ENCODE measurements at regions not wholly inside any gene's neighbourhood (a gene's known extent, or its start where the extent isn't known, plus 50 kb on each side); places are given as distances from the start of the nearest gene placed in this dataset.
"Not testable (repeated sequence)": the region's sequence is repeated elsewhere in the genome, so short reads cannot be mapped to it uniquely, and the experiment has no call there.

DNA sequence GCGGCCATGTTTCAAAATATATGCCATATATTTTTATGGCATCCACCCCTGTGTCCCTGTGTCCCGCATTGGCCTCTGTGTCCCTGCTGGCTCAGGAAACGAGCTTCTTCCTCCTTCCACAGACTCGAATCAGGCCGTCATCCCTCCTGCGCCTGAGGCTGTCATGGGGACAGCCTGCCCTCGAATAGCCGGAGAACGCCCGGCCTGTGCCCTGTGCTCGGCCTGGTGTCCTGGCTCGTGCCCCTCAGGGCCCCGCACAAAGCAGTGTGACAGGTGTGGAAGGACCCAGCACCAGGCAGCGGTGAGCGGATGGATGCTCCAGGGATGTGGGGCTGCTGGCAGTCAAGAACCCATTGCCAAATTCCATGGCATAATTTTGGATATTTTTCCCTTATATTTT is 1500.0 kb downstream of the FOXD4L5 start:
- peaks cover 22% of the 10 kb centered on the region for H3K9me3 Mint-ChIP-seq
- DNase-seq (ENCODE audit: low spot score in 2 of 2, unreplicated experiment in 2 of 2); H3K36me3 Mint-ChIP-seq; H3K4me3 Mint-ChIP-seq; H3K4me1 Mint-ChIP-seq; H3K27me3 Mint-ChIP-seq (ENCODE audit: low read depth); H3K27ac Mint-ChIP-seq: not testable (repeated sequence)

DNA sequence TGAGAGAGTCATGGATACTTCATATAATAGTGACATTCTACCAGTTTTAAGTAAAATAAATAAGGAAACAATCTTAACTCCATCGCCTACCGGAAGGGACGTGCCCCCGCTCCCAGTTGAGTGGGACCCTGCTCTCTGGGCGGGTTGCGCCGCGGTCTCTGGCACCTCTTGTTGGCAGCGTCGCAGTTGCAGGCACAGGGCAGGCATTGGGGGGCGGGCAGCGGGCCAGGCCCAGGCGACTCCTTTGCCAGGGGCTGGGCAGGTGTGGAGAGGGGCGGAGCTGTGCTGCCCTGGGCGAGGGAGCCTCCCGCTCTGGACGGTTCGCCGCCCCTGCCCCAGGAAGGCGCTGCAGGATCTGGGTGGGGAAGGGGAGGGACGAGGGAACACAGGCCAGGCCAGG is 1500.6 kb downstream of the FOXD4L5 start:
- H3K4me1 Mint-ChIP-seq; DNase-seq (ENCODE audit: low spot score in 2 of 2, unreplicated experiment in 2 of 2); H3K27me3 Mint-ChIP-seq (ENCODE audit: low read depth); H3K36me3 Mint-ChIP-seq; H3K4me3 Mint-ChIP-seq; H3K27ac Mint-ChIP-seq: not testable (repeated sequence)
- H3K9me3 Mint-ChIP-seq = peaks cover 16% of the 10 kb centered on the region

DNA sequence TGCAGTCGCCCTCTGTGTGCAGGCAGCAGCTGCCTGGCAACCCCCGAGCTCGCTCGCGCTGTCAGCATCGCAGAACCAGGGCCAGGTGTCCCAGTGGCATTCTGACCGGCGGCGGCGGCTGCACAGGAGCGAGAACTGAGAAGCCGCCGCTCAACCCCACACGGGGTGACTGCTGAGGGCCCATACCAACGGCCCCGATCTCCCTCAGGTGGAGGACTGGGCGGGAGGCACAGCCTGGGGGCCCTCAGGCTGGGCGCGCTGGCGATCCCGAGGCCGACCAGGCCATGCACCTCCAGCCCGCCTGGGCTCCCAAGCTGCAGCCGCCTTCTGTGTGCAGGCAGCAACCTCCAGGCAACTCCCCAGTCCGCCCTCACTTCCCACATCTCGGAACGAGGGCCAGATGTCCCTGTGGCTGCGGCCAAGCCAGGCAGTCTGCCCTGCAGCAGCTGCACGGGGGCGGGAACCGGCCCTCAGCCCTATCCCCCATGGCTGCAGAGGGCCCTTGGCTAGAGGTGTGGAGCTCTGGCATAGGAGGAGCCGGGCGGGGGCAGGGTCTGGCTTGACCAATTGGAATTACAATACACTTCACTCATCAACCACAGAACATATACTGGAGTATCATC is 1503.1 kb downstream of the FOXD4L5 start:
- not testable (repeated sequence) for H3K9me3 Mint-ChIP-seq; H3K27ac Mint-ChIP-seq; H3K4me1 Mint-ChIP-seq; H3K4me3 Mint-ChIP-seq; DNase-seq (ENCODE audit: low spot score in 2 of 2, unreplicated experiment in 2 of 2); H3K36me3 Mint-ChIP-seq; H3K27me3 Mint-ChIP-seq (ENCODE audit: low read depth)

DNA sequence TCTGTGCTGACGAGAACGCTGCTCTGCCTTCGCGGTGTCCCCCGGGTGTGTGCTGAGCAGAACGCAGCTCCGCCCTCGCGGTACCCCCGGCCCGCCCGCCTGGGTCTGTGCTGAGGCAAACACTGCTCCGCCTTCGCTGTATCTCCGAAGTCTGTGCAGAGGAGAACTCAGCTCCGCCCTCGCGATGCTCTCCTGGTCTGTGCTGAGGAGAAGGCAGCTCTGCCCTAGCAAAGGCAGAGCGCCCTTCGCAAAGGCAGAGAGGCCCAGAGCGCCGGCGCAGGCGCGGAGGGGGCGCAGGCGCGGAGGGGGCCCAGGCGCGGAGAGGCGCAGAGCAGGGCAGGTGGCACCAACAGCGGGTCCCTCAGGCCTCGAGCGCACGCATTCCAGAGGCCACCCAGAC is 1503.6 kb downstream of the FOXD4L5 start:
- H3K27me3 Mint-ChIP-seq (ENCODE audit: low read depth); DNase-seq (ENCODE audit: low spot score in 2 of 2, unreplicated experiment in 2 of 2); H3K4me1 Mint-ChIP-seq; H3K36me3 Mint-ChIP-seq; H3K4me3 Mint-ChIP-seq; H3K27ac Mint-ChIP-seq; H3K9me3 Mint-ChIP-seq: not testable (repeated sequence)

DNA sequence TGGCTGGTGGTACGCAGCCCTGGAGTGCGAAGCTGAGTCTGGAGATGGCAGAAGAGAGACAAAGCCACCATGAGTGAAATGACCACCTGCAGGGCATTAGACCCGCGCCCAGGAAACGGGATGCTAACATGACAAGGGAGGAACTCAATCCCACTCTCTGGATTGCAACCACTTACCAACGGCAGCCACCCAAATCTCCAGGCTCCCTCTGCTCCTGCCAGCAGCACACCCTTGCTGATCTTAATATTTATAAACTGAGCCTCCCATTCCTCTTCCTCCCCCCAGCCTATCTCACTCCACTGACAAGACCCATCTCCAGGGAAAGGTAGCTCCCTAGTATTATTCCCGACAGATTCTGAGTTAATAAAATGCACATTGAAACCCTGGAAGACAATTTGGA is 1508.8 kb downstream of the FOXD4L5 start:
- H3K27me3 Mint-ChIP-seq (ENCODE audit: low read depth); H3K27ac Mint-ChIP-seq; H3K36me3 Mint-ChIP-seq; H3K4me1 Mint-ChIP-seq; DNase-seq (ENCODE audit: low spot score in 2 of 2, unreplicated experiment in 2 of 2); H3K4me3 Mint-ChIP-seq; H3K9me3 Mint-ChIP-seq: not testable (repeated sequence)

DNA sequence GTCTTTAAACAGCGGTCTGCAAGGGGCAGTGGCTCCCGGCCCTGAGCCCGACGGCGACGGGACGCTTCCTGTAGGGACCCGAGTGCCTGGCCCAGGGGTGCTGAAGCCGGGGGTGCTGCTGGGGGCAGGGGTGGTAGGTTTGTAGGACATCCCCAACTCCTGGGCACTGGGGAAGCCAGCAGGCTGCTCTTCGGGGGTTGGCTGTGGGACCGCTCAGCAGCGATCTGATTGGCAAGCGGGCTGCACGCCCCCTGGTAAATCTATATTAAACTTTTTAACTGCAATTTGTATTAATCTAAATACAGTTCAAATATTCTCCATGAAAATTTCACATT is 1510.0 kb downstream of the FOXD4L5 start:
- H3K9me3 Mint-ChIP-seq; H3K4me3 Mint-ChIP-seq; DNase-seq (ENCODE audit: low spot score in 2 of 2, unreplicated experiment in 2 of 2); H3K36me3 Mint-ChIP-seq; H3K4me1 Mint-ChIP-seq; H3K27me3 Mint-ChIP-seq (ENCODE audit: low read depth); H3K27ac Mint-ChIP-seq: not testable (repeated sequence)

DNA sequence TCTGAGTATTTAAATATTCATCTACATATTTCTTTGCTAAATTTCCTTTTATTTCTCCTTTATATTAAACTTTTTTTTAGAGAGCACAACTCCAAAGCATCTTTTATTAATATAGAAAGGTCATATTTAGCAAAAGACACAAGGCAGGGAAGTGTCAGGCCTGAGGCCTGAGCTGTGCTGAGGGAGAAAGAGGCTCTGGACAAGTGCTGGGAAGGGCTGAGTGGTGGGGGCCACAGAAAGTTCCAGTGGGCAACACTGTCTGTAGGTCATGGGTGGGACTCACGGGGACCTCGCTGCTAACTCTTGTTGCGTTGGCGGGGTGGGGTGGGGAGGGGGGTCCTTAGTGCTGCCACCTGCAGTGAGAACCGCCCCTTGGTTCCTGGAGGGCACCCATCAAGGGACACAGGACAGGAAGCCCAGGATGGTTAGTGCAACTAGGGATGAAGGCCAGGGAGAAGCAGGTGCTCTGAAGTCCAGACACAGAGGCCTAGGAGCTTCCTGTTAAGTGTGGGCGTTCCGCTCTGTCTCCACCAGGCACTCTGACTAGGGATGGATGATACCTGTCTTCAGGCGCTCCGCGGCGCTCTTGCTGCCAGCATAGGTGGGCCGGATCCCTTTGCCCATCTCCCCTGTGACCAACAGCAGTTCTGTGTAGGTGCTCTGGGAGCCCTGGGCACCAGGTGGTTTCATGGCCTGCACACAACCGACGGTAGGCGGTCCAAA is 1510.5 kb downstream of the FOXD4L5 start:
- not testable (repeated sequence) for H3K27ac Mint-ChIP-seq; H3K4me3 Mint-ChIP-seq; H3K9me3 Mint-ChIP-seq; H3K4me1 Mint-ChIP-seq; H3K27me3 Mint-ChIP-seq (ENCODE audit: low read depth); DNase-seq (ENCODE audit: low spot score in 2 of 2, unreplicated experiment in 2 of 2); H3K36me3 Mint-ChIP-seq

DNA sequence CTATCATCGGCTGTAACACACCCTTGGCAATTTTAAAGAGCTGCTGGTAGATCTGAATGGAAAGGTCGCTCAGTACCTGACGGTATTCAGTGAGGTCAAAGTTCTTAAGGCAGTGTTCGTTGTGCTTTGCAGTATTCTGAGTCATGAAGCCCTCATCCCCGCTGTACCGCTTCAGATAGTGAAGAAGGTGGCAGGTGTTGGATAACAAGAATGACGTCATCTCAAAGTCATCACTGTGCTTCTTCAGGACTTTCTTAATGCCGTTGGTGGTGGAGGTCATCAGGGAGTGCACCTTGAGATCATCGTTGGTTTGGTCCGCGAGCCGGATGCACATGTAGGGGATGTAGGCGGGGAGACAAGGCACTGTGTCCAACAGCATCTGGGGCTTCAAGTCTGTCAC is 1522.8 kb downstream of the FOXD4L5 start:
- peaks cover 24% of the 10 kb centered on the region for H3K9me3 Mint-ChIP-seq
- DNase-seq (ENCODE audit: low spot score in 2 of 2, unreplicated experiment in 2 of 2); H3K27ac Mint-ChIP-seq; H3K27me3 Mint-ChIP-seq (ENCODE audit: low read depth); H3K36me3 Mint-ChIP-seq; H3K4me1 Mint-ChIP-seq; H3K4me3 Mint-ChIP-seq: not testable (repeated sequence)

DNA sequence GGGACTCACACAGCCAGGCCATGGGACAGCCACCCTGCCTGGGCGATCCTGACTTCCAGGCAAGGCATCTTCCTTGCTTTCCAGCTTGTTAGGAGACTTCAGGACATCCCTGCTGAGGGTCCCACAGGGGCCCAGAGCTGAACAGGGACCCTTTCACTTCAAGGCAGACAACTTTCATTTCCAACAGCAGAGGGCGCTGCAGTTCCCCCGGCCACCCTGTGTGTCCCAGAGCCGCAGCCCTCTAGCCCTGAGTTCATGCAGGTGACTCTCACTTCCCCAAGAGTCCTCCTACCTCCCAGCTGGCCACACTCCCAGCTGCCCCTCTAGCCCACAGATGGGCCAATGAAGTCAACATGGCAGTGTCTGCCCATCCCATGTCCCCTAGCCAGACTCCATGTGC is 1556.0 kb downstream of the FOXD4L5 start:
- not testable (repeated sequence) for DNase-seq (ENCODE audit: low spot score in 2 of 2, unreplicated experiment in 2 of 2); H3K4me1 Mint-ChIP-seq
- TF ChIP-seq, protein P1, sequence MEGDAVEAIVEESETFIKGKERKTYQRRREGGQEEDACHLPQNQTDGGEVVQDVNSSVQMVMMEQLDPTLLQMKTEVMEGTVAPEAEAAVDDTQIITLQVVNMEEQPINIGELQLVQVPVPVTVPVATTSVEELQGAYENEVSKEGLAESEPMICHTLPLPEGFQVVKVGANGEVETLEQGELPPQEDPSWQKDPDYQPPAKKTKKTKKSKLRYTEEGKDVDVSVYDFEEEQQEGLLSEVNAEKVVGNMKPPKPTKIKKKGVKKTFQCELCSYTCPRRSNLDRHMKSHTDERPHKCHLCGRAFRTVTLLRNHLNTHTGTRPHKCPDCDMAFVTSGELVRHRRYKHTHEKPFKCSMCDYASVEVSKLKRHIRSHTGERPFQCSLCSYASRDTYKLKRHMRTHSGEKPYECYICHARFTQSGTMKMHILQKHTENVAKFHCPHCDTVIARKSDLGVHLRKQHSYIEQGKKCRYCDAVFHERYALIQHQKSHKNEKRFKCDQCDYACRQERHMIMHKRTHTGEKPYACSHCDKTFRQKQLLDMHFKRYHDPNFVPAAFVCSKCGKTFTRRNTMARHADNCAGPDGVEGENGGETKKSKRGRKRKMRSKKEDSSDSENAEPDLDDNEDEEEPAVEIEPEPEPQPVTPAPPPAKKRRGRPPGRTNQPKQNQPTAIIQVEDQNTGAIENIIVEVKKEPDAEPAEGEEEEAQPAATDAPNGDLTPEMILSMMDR (IDR thresholded peaks at IDR 0.05; ENCODE audit: unreplicated experiment) = peak; percentile 28

DNA sequence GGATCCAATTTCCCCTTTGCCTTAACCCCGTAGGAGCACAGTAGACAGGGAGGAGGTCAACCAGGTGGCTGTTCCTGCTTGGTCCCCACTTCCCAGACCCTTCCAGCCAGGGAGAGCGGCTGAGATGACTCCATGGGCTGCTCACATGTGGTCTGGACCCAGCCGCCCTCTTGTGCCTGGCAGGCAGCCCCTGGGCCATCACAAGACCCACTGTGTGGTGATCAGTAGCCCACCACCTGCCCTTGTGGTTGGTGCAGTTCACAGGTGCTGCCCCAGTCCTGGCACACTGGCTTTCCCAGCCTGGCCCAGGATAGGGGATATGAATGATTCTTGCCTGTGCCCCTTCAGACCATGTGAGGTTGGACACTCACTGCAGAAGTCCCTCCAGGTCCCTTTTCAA is 1556.7 kb downstream of the FOXD4L5 start:
- Mint-ChIP-seq H3K27ac (no peak overlapping the region), H3K4me3 (no peak overlapping the region), H3K36me3 (no peaks in the 10 kb centered on the region), H3K4me1 (no peaks in the 10 kb centered on the region), H3K9me3 (peaks cover 15% of the 10 kb centered on the region), H3K27me3 (ENCODE audit: low read depth) (no peaks in the 10 kb centered on the region)
- DNase-seq (ENCODE audit: low spot score in 2 of 2, unreplicated experiment in 2 of 2) = no peak
- TF ChIP-seq, protein P1 (IDR thresholded peaks at IDR 0.05; ENCODE audit: unreplicated experiment) = no peak

More for the DNA sequence above, 1556.0 kb downstream of the FOXD4L5 start:
- not testable (repeated sequence) for H3K27me3 Mint-ChIP-seq (ENCODE audit: low read depth); H3K36me3 Mint-ChIP-seq; H3K27ac Mint-ChIP-seq; H3K4me3 Mint-ChIP-seq
- H3K9me3 Mint-ChIP-seq = peaks cover 15% of the 10 kb centered on the region

DNA sequence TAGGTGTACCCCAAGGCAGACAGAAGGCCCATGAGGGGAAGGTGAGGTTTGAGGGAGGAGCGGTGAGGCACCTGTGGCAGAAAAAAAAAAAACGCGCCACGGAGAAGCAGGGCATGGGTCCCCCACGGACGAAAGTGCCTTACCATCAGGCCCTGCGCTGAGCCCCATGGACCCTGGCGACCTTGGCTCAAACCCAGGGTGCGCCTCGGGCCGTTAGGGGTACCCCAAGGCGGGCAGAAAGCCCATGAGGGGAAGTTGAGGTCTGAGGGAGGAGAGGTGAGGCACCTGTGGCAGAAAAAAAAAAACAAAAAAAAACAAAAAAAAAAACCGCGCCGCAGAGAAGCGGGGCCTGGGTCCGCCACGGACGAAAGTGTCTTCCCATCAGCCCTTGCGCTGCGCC is 1576.7 kb downstream of the FOXD4L5 start:
- not testable (repeated sequence) for H3K9me3 Mint-ChIP-seq; H3K36me3 Mint-ChIP-seq; H3K4me3 Mint-ChIP-seq; H3K27ac Mint-ChIP-seq; H3K27me3 Mint-ChIP-seq (ENCODE audit: low read depth); H3K4me1 Mint-ChIP-seq; DNase-seq (ENCODE audit: low spot score in 2 of 2, unreplicated experiment in 2 of 2)

DNA sequence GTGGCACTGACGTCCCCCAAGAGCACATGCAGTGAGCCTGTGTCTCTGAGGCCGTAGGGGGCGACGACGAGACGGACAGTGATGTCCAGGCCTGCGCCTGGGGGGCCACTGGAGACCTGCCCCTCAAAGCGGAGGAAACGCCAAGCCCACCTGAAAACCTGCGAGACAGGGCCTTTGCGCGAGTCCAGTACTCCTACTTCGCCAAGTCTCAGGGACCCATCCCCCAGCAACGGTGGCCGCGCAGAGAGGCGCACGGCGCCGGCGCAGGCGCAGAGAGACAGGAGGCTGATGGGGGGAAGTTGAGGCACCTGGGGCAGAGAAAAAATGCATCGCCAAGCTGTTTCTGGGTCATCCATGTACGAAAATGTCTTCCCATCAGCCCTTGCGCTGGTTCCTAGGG is 1580.6 kb downstream of the FOXD4L5 start:
- not testable (repeated sequence) for H3K36me3 Mint-ChIP-seq; DNase-seq (ENCODE audit: low spot score in 2 of 2, unreplicated experiment in 2 of 2); H3K27ac Mint-ChIP-seq; H3K4me1 Mint-ChIP-seq; H3K4me3 Mint-ChIP-seq; H3K27me3 Mint-ChIP-seq (ENCODE audit: low read depth)
- peaks cover 11% of the 10 kb centered on the region for H3K9me3 Mint-ChIP-seq

All from mesothelial cell of epicardium (in vitro differentiated cells).